PC-9 (cell line): ENCODE measurements at regions not wholly inside any gene's neighbourhood (a gene's known extent, or its start where the extent isn't known, plus 50 kb on each side); places are given as distances from the start of the nearest gene placed in this dataset.

Experiments
- BruUV-seq: library from RNA; stranded (reverse); fragments of 400-500 nt; replicated peaks from 2 replicates; lab custom pipeline; 2021; lab: Mats Ljungman, UMichigan
- CTCF ChIA-PET: fragments of 300-600 bp; sonication (Branson Sonifier 250); formaldehyde crosslinking; loops from one replicate; lab custom pipeline; 2022; ENCODE audit warnings: antibody characterized with exemption; lab: Charles Lee
- POLR2A ChIA-PET: fragments of 300-600 bp; sonication (Branson Sonifier 250); formaldehyde crosslinking; loops from one replicate; lab custom pipeline; 2022; ENCODE audit warnings: antibody characterized with exemption; ENCODE audit not compliant: unreplicated experiment; lab: Charles Lee
- DNase-seq, 2 experiments: peaks; one replicate each; pipeline versions ENCODE4 v3.0.0 to v3.0.0-alpha.2; 2015 to 2022; ENCODE audit warnings: mixed read lengths in 1 of 2
- H2AFZ ChIP-seq: fragments of 200-600 bp; sonication (generic); 2 replicates; pipeline ENCODE4 v1.8.1; 2017; ENCODE audit warnings: antibody characterized with exemption
- H3F3A ChIP-seq: fragments of 200-600 bp; sonication (generic); 2 replicates; pipeline ENCODE4 v1.8.1; 2017; ENCODE audit warnings: antibody characterized with exemption, mild to moderate bottlenecking, low read depth; ENCODE audit not compliant: insufficient read depth
- H3K27ac ChIP-seq: fragments of 200-600 bp; sonication (generic); 2 replicates; pipeline ENCODE4 v1.6.1; 2016; ENCODE audit warnings: mixed run types
- H3K27me3 ChIP-seq: fragments of 200-600 bp; sonication (generic); 2 replicates; pipeline ENCODE4 v1.6.1; 2016; ENCODE audit warnings: low read depth, mixed run types; ENCODE audit not compliant: insufficient read depth
- H3K36me3 ChIP-seq: fragments of 200-600 bp; sonication (generic); 2 replicates; pipeline ENCODE4 v1.6.1; 2016; ENCODE audit warnings: low read depth, mixed run types
- H3K4me1 ChIP-seq: fragments of 200-600 bp; sonication (generic); replicated peaks from 2 replicates; pipeline ENCODE4 v1.6.1; 2016; ENCODE audit warnings: mixed run types; ENCODE audit not compliant: insufficient read depth
- H3K4me2 ChIP-seq: fragments of 200-600 bp; sonication (generic); 2 replicates; pipeline ENCODE4 v1.6.1; 2017; ENCODE audit warnings: mixed run types
- H3K4me3 ChIP-seq: fragments of 200-600 bp; sonication (generic); 2 replicates; pipeline ENCODE4 v1.6.1; 2016; ENCODE audit warnings: mixed run types
- H3K79me2 ChIP-seq: fragments of 200-600 bp; sonication (generic); 2 replicates; pipeline ENCODE4 v1.6.1; 2017; ENCODE audit warnings: low read depth, mixed run types
- H3K9me2 ChIP-seq: fragments of 200-600 bp; sonication (generic); 2 replicates; pipeline ENCODE4 v1.8.1; 2017; ENCODE audit warnings: mild to moderate bottlenecking; ENCODE audit not compliant: insufficient read depth
- H3K9me3 ChIP-seq: fragments of 200-600 bp; sonication (generic); 2 replicates; pipeline ENCODE4 v1.8.1; 2016; ENCODE audit warnings: low read depth; ENCODE audit not compliant: insufficient read depth
- H4K20me1 ChIP-seq: fragments of 200-600 bp; sonication (generic); 2 replicates; pipeline ENCODE4 v1.8.1; 2017; ENCODE audit not compliant: insufficient read depth
- EZH2 ChIP-seq: fragments of 200-600 bp; sonication (generic); IDR thresholded peaks from 2 replicates; pipeline ENCODE4 v1.8.0; 2017; ENCODE audit warnings: antibody characterized with exemption, low read depth
- intact Hi-C: fragments of 100-400 bp; cut with micrococcal nuclease; formaldehyde crosslinking; loops from one replicate; pipeline ENCODE4 v1.10.0; 2022; ENCODE audit not compliant: unreplicated experiment
- TF ChIP-seq, protein P1 (sequence below): fragments of 200-600 bp; sonication (generic); conservative IDR thresholded peaks from 2 replicates; pipeline ENCODE4 v1.6.1; 2017; ENCODE audit warnings: mixed run types, antibody characterized with exemption, mild to moderate bottlenecking, moderate library complexity

DNA sequence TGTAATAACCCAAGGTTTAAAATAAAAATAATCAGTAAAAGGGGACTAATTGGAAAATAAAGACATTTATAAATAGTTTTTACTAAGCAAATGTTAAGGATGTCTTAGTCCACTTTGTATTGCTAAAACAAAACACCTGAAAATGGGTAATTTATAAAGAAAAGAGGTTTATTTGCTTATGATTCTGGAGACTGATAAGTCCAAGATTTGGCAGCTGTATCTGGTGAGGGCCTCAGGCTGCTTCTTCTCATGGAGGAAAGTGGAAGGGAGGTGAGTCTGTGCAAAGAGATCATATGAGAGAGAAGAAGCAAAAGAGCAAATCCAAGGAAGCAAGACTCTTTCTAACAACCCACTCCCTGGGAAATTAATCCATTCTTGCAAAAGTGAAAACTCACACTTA lies 299.5 kb downstream of the DSC3 start:
- POLR2A ChIA-PET: no interaction called here
- TF ChIP-seq EZH2: no peak
- TF ChIP-seq, protein P1, sequence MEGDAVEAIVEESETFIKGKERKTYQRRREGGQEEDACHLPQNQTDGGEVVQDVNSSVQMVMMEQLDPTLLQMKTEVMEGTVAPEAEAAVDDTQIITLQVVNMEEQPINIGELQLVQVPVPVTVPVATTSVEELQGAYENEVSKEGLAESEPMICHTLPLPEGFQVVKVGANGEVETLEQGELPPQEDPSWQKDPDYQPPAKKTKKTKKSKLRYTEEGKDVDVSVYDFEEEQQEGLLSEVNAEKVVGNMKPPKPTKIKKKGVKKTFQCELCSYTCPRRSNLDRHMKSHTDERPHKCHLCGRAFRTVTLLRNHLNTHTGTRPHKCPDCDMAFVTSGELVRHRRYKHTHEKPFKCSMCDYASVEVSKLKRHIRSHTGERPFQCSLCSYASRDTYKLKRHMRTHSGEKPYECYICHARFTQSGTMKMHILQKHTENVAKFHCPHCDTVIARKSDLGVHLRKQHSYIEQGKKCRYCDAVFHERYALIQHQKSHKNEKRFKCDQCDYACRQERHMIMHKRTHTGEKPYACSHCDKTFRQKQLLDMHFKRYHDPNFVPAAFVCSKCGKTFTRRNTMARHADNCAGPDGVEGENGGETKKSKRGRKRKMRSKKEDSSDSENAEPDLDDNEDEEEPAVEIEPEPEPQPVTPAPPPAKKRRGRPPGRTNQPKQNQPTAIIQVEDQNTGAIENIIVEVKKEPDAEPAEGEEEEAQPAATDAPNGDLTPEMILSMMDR: no peak
- BruUV-seq: no TSS peak
- no peak overlapping the region for H3K4me3 ChIP-seq
- no peaks in the 10 kb centered on the region for H3F3A ChIP-seq
- no peaks in the 10 kb centered on the region for H3K9me3 ChIP-seq
- no peaks in the 10 kb centered on the region for H3K36me3 ChIP-seq
- intact Hi-C loops: no loop called here
- no peak overlapping the region for H3K27ac ChIP-seq
- DNase-seq: no peak
- H3K4me2 ChIP-seq: no peak overlapping the region
- H3K4me1 ChIP-seq: no peaks in the 10 kb centered on the region
- H3K79me2 ChIP-seq: no peaks in the 10 kb centered on the region
- H3K27me3 ChIP-seq: no peaks in the 10 kb centered on the region
- H3K9me2 ChIP-seq: no peaks in the 10 kb centered on the region
- CTCF ChIA-PET: no interaction called here
- no peak overlapping the region for H2AFZ ChIP-seq
- no peaks in the 10 kb centered on the region for H4K20me1 ChIP-seq

DNA sequence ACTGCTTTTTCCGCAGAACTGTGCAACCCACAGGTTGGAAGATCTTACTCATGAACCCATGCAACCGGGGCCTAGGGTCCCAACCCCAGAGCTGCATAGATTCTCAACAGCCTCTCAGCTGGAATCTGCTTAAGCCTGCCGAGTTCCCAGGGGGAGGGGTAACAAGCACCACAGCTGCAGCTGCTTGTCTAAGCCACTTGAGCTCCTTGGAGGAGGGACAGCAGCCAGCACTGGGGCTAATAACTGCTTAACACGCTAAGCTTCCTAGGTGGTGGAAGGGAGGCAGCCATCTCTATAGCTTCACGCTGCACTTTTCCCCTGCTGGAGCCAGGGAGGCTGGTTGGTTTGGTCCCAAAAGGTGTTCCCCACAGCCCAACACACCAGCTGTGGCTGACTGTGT lies 311.6 kb downstream of the DSC3 start:
- H3K4me3 ChIP-seq: no peak overlapping the region
- H3K36me3 ChIP-seq: no peaks in the 10 kb centered on the region
- no peaks in the 10 kb centered on the region for H3K4me1 ChIP-seq
- intact Hi-C loops: no loop called here
- no peaks in the 10 kb centered on the region for H3K27me3 ChIP-seq
- no peak overlapping the region for H3K27ac ChIP-seq
- no peak for DNase-seq
- no peaks in the 10 kb centered on the region for H3K79me2 ChIP-seq
- no peak overlapping the region for H2AFZ ChIP-seq
- no peak for TF ChIP-seq EZH2
- TF ChIP-seq, protein P1: no peak
- ChIA-PET POLR2A (no interaction called here), CTCF (no interaction called here)
- H4K20me1 ChIP-seq: no peaks in the 10 kb centered on the region
- no peaks in the 10 kb centered on the region for H3F3A ChIP-seq
- no peak overlapping the region for H3K4me2 ChIP-seq
- BruUV-seq: no TSS peak
- no peaks in the 10 kb centered on the region for H3K9me3 ChIP-seq
- no peaks in the 10 kb centered on the region for H3K9me2 ChIP-seq

DNA sequence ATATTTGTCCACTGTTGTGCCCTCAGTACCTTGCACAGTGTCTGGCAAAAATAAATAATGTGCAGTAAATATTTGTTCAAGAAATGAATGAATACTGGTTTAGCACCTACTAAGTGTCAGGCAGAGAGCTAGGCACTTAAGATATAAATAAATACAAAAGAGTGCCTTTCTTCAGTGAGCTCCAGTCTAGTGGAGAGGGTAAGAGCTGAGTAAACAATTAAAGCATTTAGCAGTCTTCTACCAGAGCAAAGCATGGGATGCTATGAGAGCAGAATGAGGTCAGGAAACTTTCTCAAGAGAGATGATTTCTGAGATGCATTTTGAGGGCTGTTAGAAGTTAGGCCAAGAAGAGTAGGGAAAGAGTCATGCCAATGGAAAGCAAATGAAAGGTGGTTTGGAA lies 314.7 kb downstream of the DSC3 start:
- no peaks in the 10 kb centered on the region for H3K4me1 ChIP-seq
- H2AFZ ChIP-seq: no peak overlapping the region
- no peaks in the 10 kb centered on the region for H3K9me2 ChIP-seq
- ChIA-PET POLR2A (no interaction called here), CTCF (no interaction called here)
- H3K9me3 ChIP-seq: no peaks in the 10 kb centered on the region
- no peaks in the 10 kb centered on the region for H3F3A ChIP-seq
- no peak for DNase-seq
- no peaks in the 10 kb centered on the region for H3K27me3 ChIP-seq
- H3K4me2 ChIP-seq: no peak overlapping the region
- BruUV-seq: no TSS peak
- intact Hi-C loops: no loop called here
- H3K27ac ChIP-seq: no peak overlapping the region
- H3K36me3 ChIP-seq: no peaks in the 10 kb centered on the region
- TF ChIP-seq, protein P1: no peak
- no peak for TF ChIP-seq EZH2
- no peaks in the 10 kb centered on the region for H3K79me2 ChIP-seq
- H4K20me1 ChIP-seq: no peaks in the 10 kb centered on the region
- no peak overlapping the region for H3K4me3 ChIP-seq
